NCI-H1930 (cell line): ENCODE measurements at regions not wholly inside any gene's neighbourhood (a gene's known extent, or its start where the extent isn't known, plus 50 kb on each side); places are given as distances from the start of the nearest gene placed in this dataset.
A peak's percentile ranks its signal among the peaks of the same experiment; 100 is the strongest.
"Not testable (repeated sequence)": the region's sequence is repeated elsewhere in the genome, so short reads cannot be mapped to it uniquely, and the experiment has no call there.

Experiments
- DNase-seq, 2 experiments: peaks; one replicate each; lab custom pipeline; 2025; lab: John Stamatoyannopoulos, UW

DNA sequence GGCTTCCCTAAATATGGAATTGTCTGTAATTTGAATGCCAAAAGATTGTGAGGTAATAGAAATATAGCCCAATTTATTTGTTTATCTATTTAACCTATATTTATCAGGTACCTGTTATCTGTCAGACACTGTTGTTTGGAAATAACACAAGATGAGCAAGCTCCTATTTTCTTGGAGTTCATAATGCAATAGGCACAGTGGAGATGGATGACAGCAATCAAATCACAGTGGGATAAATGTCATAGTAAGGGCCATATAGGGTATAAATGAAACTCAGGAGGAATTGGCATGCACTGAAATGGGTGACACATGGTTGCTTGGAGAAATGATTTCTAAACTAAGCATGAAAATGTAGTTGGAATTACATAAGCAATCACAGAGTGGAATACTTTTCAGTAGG lies 761.8 kb upstream of the MBL2 start:
- no peak for DNase-seq

DNA sequence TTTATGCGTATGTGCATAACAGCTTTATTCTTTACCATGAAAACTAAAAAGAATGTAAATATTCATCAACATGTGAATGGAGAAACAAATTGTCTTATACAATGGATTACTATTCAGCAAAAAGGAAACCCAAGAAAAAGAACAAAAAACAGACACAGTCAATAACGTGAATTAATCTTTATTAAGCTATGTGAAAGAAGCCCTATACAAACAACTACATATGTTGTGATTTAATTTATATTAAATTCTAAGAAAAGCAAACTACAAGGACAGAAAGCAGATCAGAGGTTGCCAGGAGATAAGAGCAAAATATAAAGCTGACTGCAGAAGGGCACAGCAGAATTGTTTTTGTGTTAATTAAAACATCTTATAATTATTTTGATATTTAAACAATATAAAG lies 756.4 kb upstream of the MBL2 start:
- DNase-seq, result no peak

DNA sequence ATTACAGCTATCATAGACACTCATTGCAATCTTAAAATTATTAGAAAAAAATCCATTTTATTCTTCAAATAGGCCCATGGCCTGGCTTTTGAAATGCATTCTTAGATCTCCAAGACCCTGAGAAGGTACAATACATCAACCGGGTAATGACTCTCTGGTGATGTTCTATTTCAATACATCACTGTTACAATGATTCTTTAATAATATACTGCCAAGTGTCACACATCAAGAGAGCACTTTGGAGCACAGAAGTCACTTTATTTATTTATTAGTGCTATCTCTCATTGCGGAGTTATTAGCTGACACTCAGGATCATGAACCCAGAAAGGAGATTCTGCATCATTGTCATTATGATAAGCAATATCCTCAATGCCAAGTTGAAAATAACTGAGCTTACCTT lies 748.5 kb upstream of the MBL2 start:
- no peak for DNase-seq

DNA sequence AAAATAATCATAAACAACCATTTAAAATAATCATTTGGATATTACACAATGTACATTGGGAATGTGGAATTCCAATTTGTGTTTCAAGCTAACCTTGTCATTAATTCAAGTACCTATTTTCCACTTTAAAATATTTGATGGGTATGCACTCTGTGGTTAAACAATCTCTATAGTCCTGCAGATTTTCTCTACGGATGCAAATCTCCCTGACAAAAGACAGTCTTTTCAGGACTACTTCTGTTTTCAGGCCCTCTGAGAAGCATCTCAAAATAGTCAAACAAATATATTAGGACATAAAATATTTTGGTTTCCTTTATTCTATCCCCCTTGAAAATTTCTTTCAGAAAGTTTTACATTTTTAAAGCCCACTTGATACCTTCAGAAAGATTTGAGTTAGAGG lies 735.6 kb upstream of the MBL2 start:
- no peak for DNase-seq

DNA sequence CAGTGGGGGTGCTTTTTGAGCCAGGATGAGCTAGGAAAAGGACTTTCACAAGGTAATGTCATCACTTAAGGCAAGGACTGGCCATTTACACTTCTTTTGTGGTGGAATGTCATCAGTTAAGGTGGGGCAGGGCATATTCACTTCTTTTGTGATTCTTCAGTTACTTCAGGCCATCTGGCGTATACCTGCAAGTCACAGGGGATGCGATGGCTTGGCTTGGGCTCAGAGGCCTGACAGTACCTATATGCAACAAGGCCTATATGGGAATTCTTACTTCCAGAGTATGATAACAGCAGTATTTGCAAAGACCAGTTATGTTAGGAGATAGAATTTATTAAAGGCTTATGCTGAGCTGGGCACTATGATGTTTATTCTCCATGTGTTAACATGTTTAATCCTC lies 731.9 kb upstream of the MBL2 start:
- not testable (repeated sequence) for DNase-seq

DNA sequence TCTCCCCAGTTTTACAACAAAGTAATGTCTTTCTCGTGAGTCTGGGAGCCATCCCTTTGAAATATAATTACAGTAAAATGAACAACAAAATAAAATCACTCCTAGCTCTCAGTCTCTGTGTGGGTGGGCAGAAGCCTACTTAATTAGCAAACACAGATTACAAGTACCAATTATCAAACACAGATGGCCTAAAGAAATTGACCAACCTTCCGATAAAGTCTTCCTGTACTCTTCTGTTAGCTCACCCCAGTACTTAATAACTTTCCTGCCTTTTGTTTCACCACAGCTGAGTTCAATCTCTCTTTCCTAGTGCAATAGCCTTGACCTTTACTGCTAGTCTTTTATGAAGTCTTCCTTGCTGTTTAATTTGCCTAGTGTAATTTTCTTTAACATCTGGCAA lies 719.2 kb upstream of the MBL2 start:
- DNase-seq, result no peak

GRCh38 chr10:53490553-53490952 lies 718.0 kb upstream of the MBL2 start:
- no peak for DNase-seq

DNA sequence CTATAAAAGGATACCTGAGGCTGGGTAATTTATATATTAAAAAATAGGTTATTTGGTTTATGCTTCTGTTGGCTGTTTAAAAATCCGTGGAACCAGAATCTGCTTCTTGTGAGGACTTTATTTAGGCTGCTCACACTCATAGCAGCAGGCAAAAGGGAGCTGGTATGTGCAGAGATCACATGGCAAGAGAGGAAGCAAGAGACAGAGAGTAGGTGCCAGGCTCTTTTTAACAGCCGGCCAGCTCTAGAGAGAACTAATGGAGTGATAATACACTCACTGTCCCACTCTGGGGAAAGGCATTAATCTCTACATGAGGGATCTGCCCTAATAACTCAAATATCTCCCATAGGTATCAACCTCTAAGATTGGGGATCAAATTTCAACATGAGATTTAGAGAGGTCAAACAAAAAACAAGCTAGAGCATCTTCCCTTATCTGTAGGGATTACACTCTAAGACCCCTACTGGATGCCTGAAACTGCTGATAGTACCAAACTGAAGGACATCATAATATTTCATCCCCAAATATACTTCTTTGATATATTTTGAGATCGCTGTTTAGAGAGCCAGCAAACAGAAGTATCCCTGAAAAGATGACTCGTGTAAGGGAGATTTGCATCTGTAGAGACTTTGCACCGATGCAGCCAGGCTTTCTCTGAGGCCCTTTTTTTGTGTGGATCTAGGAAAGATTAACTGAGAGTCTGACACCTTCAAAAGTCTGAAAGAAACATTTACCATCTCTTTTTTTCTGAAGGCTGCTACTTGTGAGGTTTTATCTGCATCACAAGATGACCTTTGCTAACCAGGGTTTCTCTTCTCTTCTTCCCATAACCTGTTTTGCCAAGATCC lies 717.0 kb upstream of the MBL2 start:
- no peak for DNase-seq

GRCh38 chr10:53487019-53487983 lies 714.7 kb upstream of the MBL2 start:
- DNase-seq, result no peak

- DNase-seq, result not testable (repeated sequence)
Observed at GRCh38 chr10:53485422-53485821, 712.8 kb upstream of the MBL2 start.

DNA sequence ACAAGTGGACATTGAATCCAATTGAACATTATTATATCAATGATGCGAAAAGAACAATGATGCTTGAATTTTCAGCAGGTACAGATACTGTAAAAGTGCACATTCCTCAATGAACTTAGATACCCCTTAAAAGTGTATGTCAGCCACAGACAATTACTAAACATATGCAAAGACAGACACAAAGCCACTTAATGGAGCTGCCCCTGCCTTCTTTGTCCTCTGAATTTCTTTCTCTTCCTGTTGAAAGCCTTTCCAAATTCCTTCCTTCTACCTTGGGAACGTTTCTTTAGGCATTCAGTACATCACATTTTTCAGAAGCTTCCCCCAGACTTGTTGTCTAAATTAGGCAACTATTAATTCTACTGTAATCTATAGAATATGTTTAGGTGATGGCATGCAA lies 706.8 kb upstream of the MBL2 start:
- no peak for DNase-seq

DNA sequence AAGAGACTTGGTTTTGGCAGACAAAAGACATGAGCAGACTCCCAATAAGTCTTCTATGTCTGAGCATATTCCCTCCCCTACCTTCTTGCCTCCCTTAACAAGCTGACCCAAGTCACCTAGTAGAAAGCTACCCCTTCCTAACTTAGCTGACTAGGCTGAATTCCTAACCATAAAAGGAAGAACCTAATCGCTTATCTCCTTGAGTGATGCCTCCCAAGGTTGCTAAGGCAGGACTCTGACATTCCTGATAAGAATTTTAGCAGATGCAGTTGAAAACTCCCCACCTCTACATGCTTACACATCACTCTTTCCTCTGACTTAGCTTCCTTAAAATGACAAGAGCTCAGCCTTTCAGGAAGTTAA lies 704.7 kb upstream of the MBL2 start:
- no peak for DNase-seq

DNA sequence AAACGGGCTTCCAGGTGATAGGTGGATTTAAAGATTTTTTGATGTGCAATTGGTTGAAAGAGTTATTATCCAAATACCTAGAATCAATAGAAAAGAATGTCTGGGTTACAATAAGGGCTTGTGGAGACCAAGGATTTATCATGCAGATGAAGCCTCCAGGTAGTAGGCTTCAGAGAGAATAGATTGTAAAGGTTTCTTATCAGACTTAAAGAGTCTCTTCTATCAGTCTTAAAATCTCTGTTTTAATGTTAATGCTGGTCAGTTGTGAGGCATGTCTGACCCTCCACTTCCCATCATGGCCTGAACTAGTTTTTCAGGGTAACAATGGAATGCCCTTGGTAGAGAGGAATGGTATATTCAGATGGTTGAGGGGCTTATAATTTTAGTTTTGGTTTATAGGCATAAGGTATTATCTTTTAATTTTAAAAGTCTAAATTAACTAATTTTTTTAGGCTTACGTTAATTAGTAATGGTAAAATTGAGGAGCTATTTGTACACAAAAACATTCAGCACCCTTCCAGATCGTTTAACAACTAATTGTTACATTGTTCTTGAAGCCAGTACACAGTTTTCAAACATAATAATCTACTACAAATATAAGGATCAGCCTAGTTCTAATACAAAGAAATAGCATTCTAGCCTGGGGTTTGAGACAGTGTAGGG lies 704.2 kb upstream of the MBL2 start:
- DNase-seq, result no peak

DNA sequence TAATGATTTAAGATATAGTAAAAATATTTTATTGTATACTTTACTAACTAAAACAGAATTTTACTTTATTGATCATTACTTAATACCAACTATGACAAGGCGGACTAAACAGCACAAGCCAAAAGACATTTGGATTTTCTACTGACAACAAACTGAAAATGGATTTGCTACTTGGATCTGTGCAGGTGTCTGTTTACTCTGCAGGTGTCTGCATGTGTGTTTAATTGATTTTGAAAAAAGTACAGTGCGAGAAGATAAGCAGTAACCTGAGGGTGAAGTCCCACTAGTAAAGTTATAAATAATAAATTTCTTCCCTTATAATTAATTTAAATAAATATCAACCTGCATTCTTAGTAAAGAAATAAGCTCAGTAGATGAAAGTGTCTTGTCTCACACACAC lies 696.8 kb upstream of the MBL2 start:
- DNase-seq, result no peak

GRCh38 chr10:53463539-53463938 lies 691.0 kb upstream of the MBL2 start:
- peak; percentile 0 to 5 for DNase-seq

- no peak for DNase-seq
Observed at GRCh38 chr10:53458007-53458406, 685.4 kb upstream of the MBL2 start.

- no peak for DNase-seq
Observed at GRCh38 chr10:53453196-53453595, 680.6 kb upstream of the MBL2 start.

GRCh38 chr10:53447576-53447975 lies 675.0 kb upstream of the MBL2 start:
- no peak for DNase-seq

- no peak for DNase-seq
Observed at GRCh38 chr10:53441843-53442242, 669.3 kb upstream of the MBL2 start.

GRCh38 chr10:53440601-53441000 lies 668.0 kb upstream of the MBL2 start:
- no peak for DNase-seq

DNA sequence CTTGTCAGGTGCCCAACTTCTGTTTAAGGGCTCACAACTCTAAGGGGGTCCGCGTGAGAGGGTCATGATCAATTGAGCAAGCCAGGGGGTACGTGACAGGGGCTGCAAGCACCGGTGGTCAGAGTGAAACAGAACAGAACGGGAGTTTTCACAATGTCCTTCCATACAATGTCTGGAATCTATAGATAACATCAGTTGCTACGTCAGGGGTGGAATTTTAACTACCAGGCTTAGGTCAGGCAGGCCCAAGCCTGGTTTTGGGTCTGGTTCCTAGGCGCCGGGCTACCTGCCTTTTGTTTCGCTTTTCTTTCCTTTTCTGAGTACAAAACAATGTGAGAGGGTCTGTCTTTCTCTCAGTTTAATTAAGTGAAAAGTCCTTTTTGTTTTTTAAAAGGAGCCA lies 666.5 kb upstream of the MBL2 start:
- DNase-seq, result not testable (repeated sequence)

GRCh38 chr10:53434413-53434812 lies 661.8 kb upstream of the MBL2 start:
- no peak for DNase-seq

DNA sequence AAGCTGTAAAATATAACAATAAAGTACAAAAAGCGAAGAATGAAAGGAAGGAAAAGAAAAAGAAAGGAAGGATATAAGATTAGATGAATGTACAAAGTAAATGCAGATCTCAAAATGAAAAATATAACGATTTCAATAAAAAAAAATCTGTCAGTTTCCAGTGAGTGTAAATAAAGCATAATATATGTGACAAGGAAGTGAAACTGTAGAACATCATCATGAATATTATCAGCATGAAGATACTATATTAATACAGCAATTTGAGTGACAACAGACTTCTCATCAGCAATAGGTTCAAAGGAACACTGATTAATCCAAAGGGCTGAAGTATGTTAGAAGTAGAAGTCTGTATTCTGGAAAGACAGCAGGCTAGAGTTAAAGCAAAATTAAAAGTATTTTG lies 659.5 kb upstream of the MBL2 start:
- no peak for DNase-seq
